HG03196 (cell line): ENCODE measurements at regions not wholly inside any gene's neighbourhood (a gene's known extent, or its start where the extent isn't known, plus 50 kb on each side); places are given as distances from the start of the nearest gene placed in this dataset.
"Not testable (repeated sequence)": the region's sequence is repeated elsewhere in the genome, so short reads cannot be mapped to it uniquely, and the experiment has no call there.

Experiments
- ATAC-seq: cut with Tn5 transposase; IDR thresholded peaks from one replicate; pipeline ENCODE4 v1.9.1; 2021; ENCODE audit not compliant: unreplicated experiment

GRCh38 chr22:22820076-22820475 lies 67.5 kb upstream of the IGLL5 start:
- no peak for ATAC-seq

- ATAC-seq: no peak
Observed at GRCh38 chr22:22820626-22821025, 67.0 kb upstream of the IGLL5 start.

- ATAC-seq: no peak
Observed at GRCh38 chr22:22821340-22821739, 66.3 kb upstream of the IGLL5 start.

DNA sequence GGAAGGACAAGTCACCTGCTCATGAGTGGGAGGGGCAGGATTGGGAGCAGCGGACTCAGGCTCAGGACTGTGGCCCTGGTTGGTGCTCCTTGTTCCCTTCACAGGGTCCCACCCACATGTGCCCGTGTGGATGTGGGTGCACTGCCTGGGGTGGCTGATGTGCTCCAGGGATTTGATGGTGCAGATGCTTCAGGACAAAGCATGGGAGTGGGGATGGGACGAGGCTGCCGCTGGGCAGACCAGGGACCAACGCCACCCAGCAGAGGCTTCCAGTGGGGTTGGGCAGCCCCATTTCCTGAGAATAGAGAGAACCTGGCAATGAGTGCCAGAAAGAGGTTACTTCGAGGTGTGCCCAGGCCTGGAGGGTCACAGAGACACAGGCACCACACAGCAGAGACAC lies 65.5 kb upstream of the IGLL5 start:
- ATAC-seq: no peak

DNA sequence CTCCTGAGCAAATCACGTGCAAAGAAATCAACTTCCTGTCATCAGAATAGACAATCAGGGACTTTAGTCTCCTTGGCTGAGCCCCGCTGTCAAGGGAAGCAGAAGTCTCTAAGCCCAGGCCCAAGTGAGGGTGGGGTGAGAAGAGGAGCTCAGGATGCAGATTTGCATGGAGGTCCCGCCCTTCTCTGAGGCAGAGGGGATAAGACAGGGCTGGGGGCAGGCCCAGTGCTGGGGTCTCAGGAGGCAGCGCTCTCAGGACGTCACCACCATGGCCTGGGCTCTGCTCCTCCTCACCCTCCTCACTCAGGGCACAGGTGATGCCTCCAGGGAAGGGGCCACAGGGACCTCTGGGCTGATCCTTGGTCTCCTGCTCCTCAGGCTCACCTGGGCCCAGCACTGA lies 65.1 kb upstream of the IGLL5 start:
- not testable (repeated sequence) for ATAC-seq

DNA sequence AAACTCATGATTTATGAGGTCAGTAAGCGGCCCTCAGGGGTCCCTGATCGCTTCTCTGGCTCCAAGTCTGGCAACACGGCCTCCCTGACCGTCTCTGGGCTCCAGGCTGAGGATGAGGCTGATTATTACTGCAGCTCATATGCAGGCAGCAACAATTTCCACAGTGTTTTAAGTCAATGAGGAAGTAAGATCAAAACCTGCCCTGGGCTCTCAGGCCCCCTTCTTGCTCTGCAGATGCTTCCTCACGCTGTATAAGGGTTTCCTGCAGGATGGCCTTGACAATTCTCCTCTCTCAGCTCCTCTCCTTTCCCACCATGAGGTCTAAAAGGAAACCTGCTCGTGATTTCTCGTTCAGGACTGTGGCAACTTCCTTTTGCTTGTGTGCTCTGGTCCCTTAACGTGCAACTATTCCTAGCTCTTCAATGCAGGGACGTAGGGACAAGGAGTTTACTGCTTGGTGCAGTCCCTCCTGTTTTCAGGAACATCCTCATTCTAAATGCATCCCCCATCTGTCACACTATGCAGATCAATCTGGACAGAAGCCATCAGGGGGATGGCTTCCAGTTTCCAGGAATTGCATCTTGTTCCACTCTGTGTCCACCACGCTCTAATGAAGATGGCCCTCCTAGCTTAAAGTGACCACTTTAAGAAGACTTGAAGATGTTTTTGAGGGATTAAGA lies 64.3 kb upstream of the IGLL5 start:
- ATAC-seq: no peak

DNA sequence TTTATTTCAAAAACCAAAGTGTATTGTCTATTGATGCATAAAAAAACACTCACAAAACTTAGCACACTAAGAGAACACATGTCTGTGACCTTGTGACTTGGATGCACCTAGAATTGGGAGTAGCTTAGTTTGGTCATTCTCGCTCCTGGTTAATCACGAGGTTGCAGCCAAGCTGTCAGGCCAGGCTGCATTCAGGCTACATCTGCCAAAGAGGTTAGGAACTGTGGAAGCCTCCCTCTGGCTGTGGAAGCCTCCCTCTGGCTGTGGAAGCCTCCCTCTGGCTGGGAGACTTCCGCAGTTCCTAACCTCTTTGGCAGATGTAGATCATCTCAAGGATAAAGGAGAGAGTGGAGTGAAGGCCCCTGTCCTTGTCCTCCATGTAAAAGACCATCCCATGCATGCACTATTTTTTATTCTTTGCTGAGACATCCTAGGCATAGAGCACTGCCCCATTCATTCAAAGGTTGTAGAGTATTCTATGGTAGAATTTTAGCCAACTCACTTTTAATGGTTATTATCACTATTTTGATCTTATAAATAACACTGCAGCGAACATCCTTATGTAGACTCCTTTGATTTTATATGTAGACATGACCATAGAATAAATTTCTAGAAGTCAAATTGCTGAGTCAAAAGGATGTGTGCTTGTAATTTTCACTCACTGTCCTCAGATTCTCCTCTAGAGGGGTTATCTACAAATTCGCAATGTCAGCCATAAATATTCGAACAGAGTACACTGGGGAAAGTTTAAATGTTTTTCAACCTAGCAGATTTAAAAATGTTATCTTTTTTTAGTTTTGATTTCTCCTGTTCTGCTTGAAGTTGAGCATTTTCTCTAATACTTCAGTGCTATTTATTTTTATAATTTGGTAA lies 63.0 kb upstream of the IGLL5 start:
- ATAC-seq: no peak

GRCh38 chr22:22825213-22825593 lies 62.4 kb upstream of the IGLL5 start:
- ATAC-seq: no peak

DNA sequence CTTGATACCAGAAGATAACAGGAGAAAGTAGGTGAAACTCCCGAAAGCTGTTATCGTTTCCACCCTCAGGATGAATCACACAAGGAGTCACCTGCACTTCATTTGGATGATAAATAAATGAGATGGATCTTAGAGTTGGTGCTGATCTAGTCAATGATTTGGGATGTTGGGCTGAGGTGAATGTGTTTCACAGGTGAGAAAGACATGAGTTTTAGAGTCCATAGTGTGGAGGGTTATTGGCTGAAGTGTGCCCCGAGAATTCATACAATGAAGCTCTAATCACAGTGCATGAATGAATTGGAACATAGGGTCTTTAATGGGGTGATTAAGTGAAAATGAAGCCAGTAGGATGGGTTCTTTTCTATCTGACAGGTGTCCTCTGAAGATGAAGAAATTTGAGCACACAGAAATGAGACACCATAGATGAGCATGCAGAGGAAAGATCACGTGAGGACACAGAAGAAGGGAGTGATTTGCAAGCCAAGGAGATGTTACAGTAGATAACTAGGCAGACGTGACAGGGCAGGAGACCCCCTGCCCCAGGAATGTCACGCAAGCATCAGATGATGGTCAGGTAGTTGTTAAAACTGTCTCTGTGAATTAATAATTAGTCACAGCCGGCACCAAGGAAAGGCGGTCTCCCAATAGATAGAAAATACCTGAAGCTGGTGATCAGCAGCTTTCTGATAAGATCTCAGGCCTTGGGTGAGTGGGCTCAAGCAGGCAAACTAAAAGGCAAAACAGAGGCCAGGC lies 60.3 kb upstream of the IGLL5 start:
- ATAC-seq: no peak

GRCh38 chr22:22830193-22830592 lies 57.4 kb upstream of the IGLL5 start:
- ATAC-seq: no peak

- no peak for ATAC-seq
Observed at GRCh38 chr22:22830957-22831688, 56.5 kb upstream of the IGLL5 start.

DNA sequence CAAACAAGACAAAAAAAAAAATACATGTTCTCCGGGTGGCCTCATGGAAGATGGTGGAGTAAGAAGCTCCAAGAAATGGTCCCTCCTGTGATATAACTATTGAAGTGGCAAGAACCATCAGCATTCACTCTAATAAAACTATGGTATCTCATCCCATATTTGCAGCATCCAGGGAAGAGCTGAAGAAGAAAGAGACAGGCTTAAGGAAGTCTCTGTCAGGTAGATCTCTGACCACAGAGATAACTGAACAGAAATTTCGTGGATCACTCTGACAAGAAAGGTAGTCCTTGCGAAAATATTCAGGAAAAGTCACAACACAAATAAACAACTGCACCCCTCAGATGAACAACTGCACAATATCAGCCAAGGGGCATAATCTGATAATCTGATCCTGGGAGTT lies 54.6 kb upstream of the IGLL5 start:
- ATAC-seq: no peak

- ATAC-seq: no peak
Observed at GRCh38 chr22:22833488-22833887, 54.1 kb upstream of the IGLL5 start.

GRCh38 chr22:22834204-22834603 lies 53.4 kb upstream of the IGLL5 start:
- ATAC-seq: no peak

DNA sequence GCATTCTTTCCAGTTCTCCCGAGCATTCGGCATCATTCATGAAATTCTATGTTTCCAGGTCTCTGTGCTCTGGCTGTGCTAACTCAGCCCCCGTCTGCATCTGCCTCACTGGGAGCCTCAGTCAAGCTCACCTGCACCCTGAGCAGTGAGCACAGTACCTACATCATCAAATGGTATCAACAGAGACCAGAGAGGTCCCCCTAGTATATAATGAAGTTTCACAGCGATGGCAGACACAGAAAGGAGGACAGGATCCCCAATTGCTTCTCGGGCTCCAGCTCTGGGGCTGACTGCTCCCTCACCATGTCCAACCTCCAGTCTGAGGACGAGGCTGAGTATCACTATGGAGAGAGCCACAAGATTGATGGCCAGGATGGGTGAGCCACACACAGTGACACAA lies 52.8 kb upstream of the IGLL5 start:
- no peak for ATAC-seq

DNA sequence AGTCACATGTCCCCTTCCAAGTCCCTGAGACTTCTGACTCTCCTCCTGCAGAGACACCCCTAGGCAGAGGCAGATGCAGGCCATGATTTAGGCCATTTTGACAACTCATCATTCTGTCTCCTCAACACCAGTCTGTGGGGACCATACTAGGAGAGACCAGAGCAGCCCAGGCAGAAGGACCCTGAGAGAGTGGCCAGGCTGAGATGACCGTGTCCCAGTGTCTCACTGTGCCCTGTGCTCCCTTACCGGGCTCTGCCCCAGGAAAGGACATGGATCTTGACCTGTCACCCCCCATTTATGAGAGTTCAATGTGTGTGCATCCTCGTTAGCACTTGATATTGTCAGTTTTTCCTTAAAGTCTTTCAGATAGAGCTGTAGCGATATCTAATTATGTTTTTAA lies 52.4 kb upstream of the IGLL5 start:
- no peak for ATAC-seq

DNA sequence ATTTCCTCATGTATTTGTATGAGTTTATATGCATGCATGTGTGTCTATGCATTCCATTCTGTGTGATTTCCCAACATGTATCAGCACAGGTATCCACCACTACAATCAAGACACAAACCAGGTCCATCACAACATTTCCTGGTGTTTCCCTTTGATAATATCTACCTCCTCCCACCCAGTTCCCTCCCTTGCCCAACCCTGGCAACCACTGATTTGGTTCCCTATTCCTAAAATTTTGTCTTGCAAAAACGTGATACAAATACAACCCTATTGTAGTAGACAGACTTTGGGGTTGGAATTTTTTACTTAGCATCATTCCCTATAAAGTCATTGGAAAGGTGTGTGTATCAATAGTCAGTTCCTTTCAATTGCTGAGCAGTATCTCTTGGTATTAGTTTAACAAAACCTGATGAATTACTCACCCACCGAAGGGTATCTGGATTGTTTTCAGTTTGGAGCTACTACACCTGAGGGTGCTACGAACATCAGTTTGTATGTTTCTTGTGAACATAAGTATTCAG lies 51.8 kb upstream of the IGLL5 start:
- ATAC-seq: no peak

DNA sequence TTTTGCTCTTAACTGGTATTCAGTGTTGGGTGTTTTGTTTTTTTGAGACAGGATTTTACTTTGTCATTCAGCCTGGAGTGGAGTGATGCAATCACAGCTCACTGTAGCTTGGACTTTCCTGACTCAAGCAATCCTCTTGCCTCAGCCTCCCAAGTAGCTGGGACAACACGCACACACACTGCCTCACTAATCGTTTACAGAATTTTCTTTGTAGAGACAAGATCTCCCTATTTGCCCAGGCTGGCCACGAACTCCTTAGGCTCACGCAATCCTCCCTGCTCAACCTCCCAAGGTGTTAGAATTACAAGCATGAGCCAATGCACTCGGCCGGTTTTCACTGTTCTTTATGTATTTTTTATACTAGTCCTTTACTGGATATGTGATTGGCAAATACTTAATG lies 51.0 kb upstream of the IGLL5 start:
- no peak for ATAC-seq
